SK-N-SH (cell line): ENCODE measurements at regions not wholly inside any gene's neighbourhood (a gene's known extent, or its start where the extent isn't known, plus 50 kb on each side); places are given as distances from the start of the nearest gene placed in this dataset.
"Not testable (repeated sequence)": the region's sequence is repeated elsewhere in the genome, so short reads cannot be mapped to it uniquely, and the experiment has no call there.

ENCODE experiments used
- CTCF ChIA-PET: fragments of 300-600, 350-600 bp; formaldehyde crosslinking; extraction: SDS; loops from one replicate; lab custom pipeline; 2021; lab: Yijun Ruan, JAX
- POLR2A ChIA-PET: fragments of 350-600 bp; sonication (Branson Sonifier 250); formaldehyde crosslinking; extraction: SDS; loops from one replicate; lab custom pipeline; 2020; ENCODE audit warnings: antibody characterized with exemption, inconsistent platforms; lab: Yijun Ruan, JAX
- DNase-seq: peaks from one replicate; pipeline ENCODE4 v3.0.0; 2012
- H2AFZ ChIP-seq: fragments of 200-600 bp; sonication (generic); 2 replicates; pipeline ENCODE4 v1.8.1; 2016; ENCODE audit warnings: antibody characterized with exemption, mild to moderate bottlenecking, low read depth
- H3F3A ChIP-seq: fragments of 200-600 bp; sonication (generic); replicated peaks from 2 replicates; pipeline ENCODE3; 2016; ENCODE audit warnings: antibody characterized with exemption, mild to moderate bottlenecking; ENCODE audit not compliant: insufficient read depth
- H3K27ac ChIP-seq, 2 experiments: fragments of 200-500 bp in 1 of 2; fragments of 200-600 bp in 1 of 2; sonication (Bioruptor generic) in 1 of 2; sonication (generic), shearing (Covaris generic) in 1 of 2; 2 replicates each; pipeline versions ENCODE4 v1.5.1 to v1.6.1; 2014 to 2016; ENCODE audit warnings: low read depth in 2 of 2, inconsistent platforms in 1 of 2, low read length in 1 of 2, mild to moderate bottlenecking in 1 of 2, mixed read lengths in 1 of 2
- H3K27me3 ChIP-seq: fragments of 200-600 bp; sonication (generic), shearing (Covaris generic); 2 replicates; pipeline ENCODE4 v1.6.1; 2016; ENCODE audit warnings: mixed run types; ENCODE audit not compliant: insufficient read depth
- H3K36me3 ChIP-seq, 2 experiments: fragments of 200-500 bp in 1 of 2; fragments of 200-600 bp in 1 of 2; sonication (Bioruptor generic) in 1 of 2; sonication (generic) in 1 of 2; replicated peaks in 1 of 2; 2 replicates each; pipeline versions ENCODE3 to v1.5.1; 2014 to 2016; ENCODE audit warnings: low read length in 1 of 2, mild to moderate bottlenecking in 1 of 2; ENCODE audit not compliant: insufficient read depth in 2 of 2, control insufficient read depth in 1 of 2
- H3K4me1 ChIP-seq, 2 experiments: fragments of 200-500 bp in 1 of 2; fragments of 200-600 bp in 1 of 2; sonication (Bioruptor generic) in 1 of 2; sonication (generic), shearing (Covaris generic) in 1 of 2; 2 replicates each; pipeline versions ENCODE4 v1.5.1 to v1.6.1; 2014 to 2016; ENCODE audit warnings: low read depth in 1 of 2, low read length in 1 of 2, mixed run types in 1 of 2; ENCODE audit not compliant: insufficient read depth in 2 of 2, control insufficient read depth in 1 of 2
- H3K4me2 ChIP-seq: fragments of 200-600 bp; sonication (generic), shearing (Covaris generic); 2 replicates; pipeline ENCODE4 v1.6.1; 2017; ENCODE audit warnings: mixed run types
- H3K4me3 ChIP-seq, 2 experiments: fragments of 200-500 bp in 1 of 2; fragments of 200-600 bp in 1 of 2; sonication (Bioruptor generic) in 1 of 2; sonication (generic), shearing (Covaris generic) in 1 of 2; 2 replicates each; pipeline versions ENCODE4 v1.5.1 to v1.8.1; 2014 to 2016; ENCODE audit warnings: low read depth in 2 of 2, inconsistent platforms in 1 of 2, low read length in 1 of 2, mild to moderate bottlenecking in 1 of 2, mixed read lengths in 1 of 2, moderate library complexity in 1 of 2
- H3K79me2 ChIP-seq: fragments of 200-600 bp; sonication (generic); 2 replicates; pipeline ENCODE4 v1.8.1; 2017; ENCODE audit warnings: mild to moderate bottlenecking; ENCODE audit not compliant: insufficient read depth
- H3K9ac ChIP-seq: fragments of 200-600 bp; sonication (generic); 2 replicates; pipeline ENCODE4 v1.6.1; 2017; ENCODE audit warnings: mixed run types
- H3K9me2 ChIP-seq: fragments of 200-600 bp; sonication (generic); 2 replicates; pipeline ENCODE4 v1.6.1; 2017; ENCODE audit warnings: mixed run types
- H3K9me3 ChIP-seq: fragments of 200-600 bp; sonication (generic); 2 replicates; pipeline ENCODE4 v1.6.1; 2017; ENCODE audit warnings: mixed run types, mild to moderate bottlenecking, moderate library complexity
- H4K20me1 ChIP-seq: fragments of 200-600 bp; sonication (generic); 2 replicates; pipeline ENCODE4 v1.6.1; 2017; ENCODE audit warnings: mild to moderate bottlenecking, mixed run types; ENCODE audit not compliant: insufficient read depth
- CHD2 ChIP-seq: fragments of 150-350 bp; IDR thresholded peaks from 2 replicates; pipeline ENCODE4 v1.6.1; 2018; ENCODE audit warnings: low read length; ENCODE audit not compliant: partially characterized antibody
- ELF1 ChIP-seq: IDR thresholded peaks from 2 replicates; pipeline ENCODE4 v1.4.0; 2012
- EP300 ChIP-seq, 2 experiments: IDR thresholded peaks; 2 replicates each; pipeline versions ENCODE4 v1.4.0 to v1.6.1; 2012; ENCODE audit warnings: borderline replicate concordance in 1 of 2, low read depth in 1 of 2, low read length in 1 of 2
- EZH2phosphoT487 ChIP-seq: fragments of 200-600 bp; sonication (generic); IDR thresholded peaks from 2 replicates; pipeline ENCODE4 v1.6.1; 2017; ENCODE audit warnings: low read depth, mixed run types, mild to moderate bottlenecking, antibody characterized with exemption, moderate library complexity, borderline replicate concordance
- FOXJ3 ChIP-seq: sonication (generic); formaldehyde crosslinking; IDR thresholded peaks from 2 replicates; pipeline ENCODE4 v1.5.1; 2020; ENCODE audit warnings: mild to moderate bottlenecking, missing genetic modification reagents
- GABPA ChIP-seq: IDR thresholded peaks from 2 replicates; pipeline ENCODE4 v1.4.0; 2012; ENCODE audit warnings: low read depth, mild to moderate bottlenecking
- JUND ChIP-seq: IDR thresholded peaks from 2 replicates; pipeline ENCODE4 v1.4.0; 2012
- MEF2A ChIP-seq: IDR thresholded peaks from 2 replicates; pipeline ENCODE4 v1.4.0; 2012; ENCODE audit warnings: low read depth, borderline replicate concordance
- NRF1 ChIP-seq: IDR thresholded peaks from 2 replicates; pipeline ENCODE4 v1.6.1; 2012; ENCODE audit warnings: low read depth, mild to moderate bottlenecking, low read length
- POLR2AphosphoS5 ChIP-seq: IDR thresholded peaks from 2 replicates; pipeline ENCODE4 v1.6.1; 2012; ENCODE audit warnings: low read depth, low read length
- RCOR1 ChIP-seq: fragments of 150-350 bp; IDR thresholded peaks from 2 replicates; pipeline ENCODE4 v1.6.1; 2017; ENCODE audit warnings: antibody characterized with exemption, low read length
- RFX5 ChIP-seq: IDR thresholded peaks from 2 replicates; pipeline ENCODE4 v1.6.1; 2012; ENCODE audit warnings: mild to moderate bottlenecking, improper control_type of control experiment, low read length
- RXRA ChIP-seq: IDR thresholded peaks from 2 replicates; pipeline ENCODE4 v1.4.0; 2012; ENCODE audit warnings: low read depth, mild to moderate bottlenecking, borderline replicate concordance
- SIN3A ChIP-seq: IDR thresholded peaks from 2 replicates; pipeline ENCODE4 v1.6.1; 2012; ENCODE audit warnings: low read depth, mild to moderate bottlenecking, low read length, moderate library complexity, borderline replicate concordance
- TAF1 ChIP-seq: IDR thresholded peaks from 2 replicates; pipeline ENCODE4 v1.6.1; 2012; ENCODE audit warnings: low read depth, mild to moderate bottlenecking, low read length, moderate library complexity, borderline replicate concordance
- TCF12 ChIP-seq: IDR thresholded peaks from 2 replicates; pipeline ENCODE4 v1.4.0; 2012
- USF2 ChIP-seq: fragments of 150-350 bp; IDR thresholded peaks from 2 replicates; pipeline ENCODE4 v1.6.1; 2017; ENCODE audit warnings: antibody characterized with exemption, low read length, low read depth, borderline replicate concordance
- WGBS: methylation state at CpG from one replicate; pipeline ENCODE4 v1.1.6; 2017; ENCODE audit warnings: low lambda C conversion rate; 5-methylcytosine and 5-hydroxymethylcytosine counted together
- TF ChIP-seq, protein P1 (sequence below): IDR thresholded peaks from 2 replicates; pipeline ENCODE4 v1.4.0; 2012; ENCODE audit warnings: low read depth
- TF ChIP-seq, protein P2 (sequence below): IDR thresholded peaks from 2 replicates; pipeline ENCODE4; 2012
- TF ChIP-seq, protein P3 (sequence below): IDR thresholded peaks from 2 replicates; pipeline ENCODE4 v1.4.0; 2012; ENCODE audit warnings: low read depth, borderline replicate concordance

DNA sequence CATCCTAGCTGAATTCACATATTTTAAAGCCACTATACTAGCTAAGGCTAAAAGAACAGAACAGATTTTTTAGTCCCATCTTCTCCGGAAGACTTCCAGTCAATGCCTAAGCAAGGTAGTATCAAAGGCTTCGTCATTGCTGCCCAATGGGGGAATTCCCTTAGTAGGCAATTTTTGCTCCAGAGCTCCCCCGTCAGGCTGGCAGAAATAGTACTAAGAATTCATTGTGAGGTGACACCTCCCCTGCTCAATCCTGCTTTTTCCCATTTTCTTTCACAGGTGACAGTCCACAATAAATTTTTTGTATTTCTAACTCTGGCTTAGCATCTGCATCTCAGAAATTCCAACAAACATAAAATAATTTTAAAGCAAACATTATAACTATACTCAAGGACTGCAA, 52.8 kb upstream of the SRSF6 start:
- ChIA-PET POLR2A (no interaction called here), CTCF (interaction anchor here (1.1 kb wide), 1 partner anchor 30 kb away, joined by 3 read pairs; no protein-coding TSS in a partner anchor)
- Histone ChIP-seq H3K9me3 (no peaks in the 10 kb centered on the region), H3K9me2 (no peaks in the 10 kb centered on the region), H3K27ac (no peak overlapping the region), H3K4me3 (no peak overlapping the region), H3K36me3 (no peaks in the 10 kb centered on the region), H4K20me1 (no peaks in the 10 kb centered on the region), H3K4me2 (no peak overlapping the region), H3F3A (no peaks in the 10 kb centered on the region), H3K79me2 (no peaks in the 10 kb centered on the region), H3K9ac (no peak overlapping the region), H3K27me3 (no peaks in the 10 kb centered on the region), H2AFZ (no peak overlapping the region), H3K4me1 (no peaks in the 10 kb centered on the region)
- TF ChIP-seq TAF1 (no peak), ELF1 (no peak), EP300 (IDR thresholded peaks at IDR 0.05; ENCODE audit: borderline replicate concordance in 1 of 2, low read depth in 1 of 2, low read length in 1 of 2) (no peak), RXRA (no peak), EZH2phosphoT487 (no peak), MEF2A (no peak), POLR2AphosphoS5 (no peak), JUND (no peak), RCOR1 (no peak)
- TF ChIP-seq, protein P1, sequence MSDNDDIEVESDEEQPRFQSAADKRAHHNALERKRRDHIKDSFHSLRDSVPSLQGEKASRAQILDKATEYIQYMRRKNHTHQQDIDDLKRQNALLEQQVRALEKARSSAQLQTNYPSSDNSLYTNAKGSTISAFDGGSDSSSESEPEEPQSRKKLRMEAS: no peak
- TF ChIP-seq, protein P2, sequence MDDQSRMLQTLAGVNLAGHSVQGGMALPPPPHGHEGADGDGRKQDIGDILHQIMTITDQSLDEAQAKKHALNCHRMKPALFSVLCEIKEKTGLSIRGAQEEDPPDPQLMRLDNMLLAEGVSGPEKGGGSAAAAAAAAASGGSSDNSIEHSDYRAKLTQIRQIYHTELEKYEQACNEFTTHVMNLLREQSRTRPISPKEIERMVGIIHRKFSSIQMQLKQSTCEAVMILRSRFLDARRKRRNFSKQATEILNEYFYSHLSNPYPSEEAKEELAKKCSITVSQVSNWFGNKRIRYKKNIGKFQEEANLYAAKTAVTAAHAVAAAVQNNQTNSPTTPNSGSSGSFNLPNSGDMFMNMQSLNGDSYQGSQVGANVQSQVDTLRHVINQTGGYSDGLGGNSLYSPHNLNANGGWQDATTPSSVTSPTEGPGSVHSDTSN: no peak
- DNase-seq: no peak
- WGBS: 6% methylated on average over 3 of the region's 3 CpGs

DNA sequence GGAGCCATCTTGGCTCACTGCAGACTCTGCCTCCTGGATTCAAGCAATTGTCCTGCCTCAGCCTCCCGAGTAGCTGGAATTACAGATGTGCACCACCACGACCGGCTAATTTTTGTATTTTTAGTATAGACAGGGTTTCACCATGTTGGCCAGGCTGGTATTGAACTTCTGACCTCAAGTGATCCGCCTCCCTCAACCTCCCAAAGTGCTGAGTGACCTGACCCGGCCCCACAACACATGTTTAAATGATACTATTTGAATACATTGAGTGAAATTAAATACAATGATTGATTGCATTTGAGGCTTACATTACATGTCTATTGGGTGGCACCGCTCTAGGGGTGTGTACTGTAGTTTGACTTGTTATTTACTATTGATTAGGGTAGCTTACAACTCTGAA, 56.8 kb upstream of the SRSF6 start:
- H3K4me1 ChIP-seq, H3K4me2 ChIP-seq, H3K27ac ChIP-seq, H3K9ac ChIP-seq, H3F3A ChIP-seq, DNase-seq, H3K9me2 ChIP-seq, H3K36me3 ChIP-seq, H3K27me3 ChIP-seq, H4K20me1 ChIP-seq, POLR2A ChIA-PET, H3K4me3 ChIP-seq, H3K79me2 ChIP-seq, H3K9me3 ChIP-seq, H2AFZ ChIP-seq: not testable (repeated sequence)
- CTCF ChIA-PET: interaction anchor here (1.6 kb wide), 1 partner anchor 10 kb away, joined by 4 read pairs; no protein-coding TSS in a partner anchor
- WGBS: 16% methylated on average over 6 of the region's 6 CpGs

GRCh38 chr20:43398676-43399324, 58.9 kb upstream of the SRSF6 start:
- Histone ChIP-seq H3K9ac (no peak overlapping the region), H3K36me3 (no peaks in the 10 kb centered on the region), H3K4me1 (no peaks in the 10 kb centered on the region), H3K27me3 (no peaks in the 10 kb centered on the region), H3F3A (no peaks in the 10 kb centered on the region), H3K9me2 (no peaks in the 10 kb centered on the region), H3K9me3 (no peaks in the 10 kb centered on the region), H2AFZ (no peak overlapping the region), H3K4me3 (no peak overlapping the region), H4K20me1 (no peaks in the 10 kb centered on the region), H3K27ac (no peak overlapping the region), H3K79me2 (no peaks in the 10 kb centered on the region), H3K4me2 (no peak overlapping the region)
- ChIA-PET POLR2A (no interaction called here), CTCF (interaction anchor here (1.7 kb wide), 1 partner anchor 10 kb away, joined by 6 read pairs; no protein-coding TSS in a partner anchor)
- 40% methylated on average over 8 of the region's 8 CpGs for WGBS
- DNase-seq: no peak
- TF ChIP-seq TCF12 (no peak), RFX5 (no peak), SIN3A (no peak), CHD2 (no peak), JUND (no peak), RXRA (no peak), GABPA (no peak), FOXJ3 (no peak), USF2 (no peak), EZH2phosphoT487 (no peak), NRF1 (no peak), RCOR1 (no peak)
- TF ChIP-seq, protein P3, sequence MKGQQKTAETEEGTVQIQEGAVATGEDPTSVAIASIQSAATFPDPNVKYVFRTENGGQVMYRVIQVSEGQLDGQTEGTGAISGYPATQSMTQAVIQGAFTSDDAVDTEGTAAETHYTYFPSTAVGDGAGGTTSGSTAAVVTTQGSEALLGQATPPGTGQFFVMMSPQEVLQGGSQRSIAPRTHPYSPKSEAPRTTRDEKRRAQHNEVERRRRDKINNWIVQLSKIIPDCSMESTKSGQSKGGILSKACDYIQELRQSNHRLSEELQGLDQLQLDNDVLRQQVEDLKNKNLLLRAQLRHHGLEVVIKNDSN: no peak
